GM21360 (cell line): ENCODE measurements at regions not wholly inside any gene's neighbourhood (a gene's known extent, or its start where the extent isn't known, plus 50 kb on each side); places are given as distances from the start of the nearest gene placed in this dataset.
A peak's percentile ranks its signal among the peaks of the same experiment; 100 is the strongest.
"Not testable (repeated sequence)": the region's sequence is repeated elsewhere in the genome, so short reads cannot be mapped to it uniquely, and the experiment has no call there.

Source experiments
- ATAC-seq: cut with Tn5 transposase; IDR thresholded peaks from one replicate; pipeline ENCODE4 v1.9.1; 2021; ENCODE audit warnings: mild to moderate bottlenecking, moderate library complexity; ENCODE audit not compliant: unreplicated experiment

DNA sequence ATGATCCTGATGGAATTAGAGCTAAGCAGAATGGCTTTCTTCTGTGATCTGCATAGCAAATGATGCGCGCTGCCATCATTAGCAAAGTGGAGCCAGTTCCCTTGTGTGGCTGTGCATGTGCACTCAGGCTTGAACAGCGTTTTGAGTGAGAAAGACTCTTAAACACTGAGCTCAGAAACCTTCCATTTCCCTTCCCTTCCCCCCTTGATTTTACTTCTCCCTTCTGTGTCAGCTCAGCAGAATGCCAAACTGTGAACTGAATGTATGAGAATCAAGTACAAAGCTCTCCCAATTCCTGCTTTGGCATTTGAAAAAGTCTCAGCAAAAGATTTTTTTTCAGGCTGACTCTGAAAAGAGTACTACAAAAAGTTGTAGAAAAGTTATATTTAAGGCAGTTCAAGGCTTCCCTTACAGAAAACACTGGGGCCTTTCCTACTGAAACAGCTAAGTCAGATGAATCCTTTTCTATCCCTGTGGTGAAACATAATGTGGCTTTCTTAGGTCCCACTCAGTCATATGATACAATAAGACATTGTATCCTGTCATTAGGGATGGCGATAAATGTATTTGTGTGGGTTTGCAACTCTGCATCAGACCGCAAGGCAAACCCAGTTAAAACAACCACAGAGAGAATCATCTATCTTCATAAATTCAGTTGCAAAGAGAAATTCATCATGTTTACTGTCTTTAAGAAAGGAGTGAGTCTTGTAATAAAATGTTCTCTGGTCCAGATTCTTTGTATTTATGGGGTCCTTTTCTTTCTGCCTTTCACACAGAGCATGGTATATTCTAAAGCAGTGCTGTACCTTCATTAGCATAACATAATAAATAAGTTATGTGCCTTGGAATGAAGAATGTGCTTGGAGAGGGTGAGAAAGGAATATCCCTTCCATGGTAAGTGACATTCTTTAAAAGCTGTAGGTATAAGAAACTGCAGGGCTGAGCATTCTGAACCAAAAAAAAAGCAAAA lies 222.6 kb downstream of the CAAP1 start:
- ATAC-seq: no peak

DNA sequence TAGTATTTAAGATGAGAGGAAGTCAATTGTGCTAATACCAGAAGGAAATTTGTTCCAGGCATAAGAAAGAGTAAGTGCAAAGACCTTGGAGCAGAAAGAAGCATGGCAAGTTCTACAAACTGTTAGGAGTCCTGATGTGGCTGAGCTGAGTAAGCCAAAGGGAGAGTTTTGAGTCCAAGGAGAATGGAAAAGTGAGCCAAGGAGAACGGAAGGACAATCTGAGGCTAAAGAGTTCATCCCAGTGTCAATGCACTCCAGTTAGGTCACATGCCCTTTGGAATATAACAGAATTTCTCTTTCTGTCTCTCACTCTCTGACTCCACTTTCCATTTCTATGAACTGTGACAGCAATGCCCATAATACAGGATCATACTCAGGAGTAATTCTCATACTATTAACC lies 224.7 kb downstream of the CAAP1 start:
- no peak for ATAC-seq

- no peak for ATAC-seq
These were observed 226.9 kb downstream of the CAAP1 start for GRCh38 chr9:26665666-26666065.

DNA sequence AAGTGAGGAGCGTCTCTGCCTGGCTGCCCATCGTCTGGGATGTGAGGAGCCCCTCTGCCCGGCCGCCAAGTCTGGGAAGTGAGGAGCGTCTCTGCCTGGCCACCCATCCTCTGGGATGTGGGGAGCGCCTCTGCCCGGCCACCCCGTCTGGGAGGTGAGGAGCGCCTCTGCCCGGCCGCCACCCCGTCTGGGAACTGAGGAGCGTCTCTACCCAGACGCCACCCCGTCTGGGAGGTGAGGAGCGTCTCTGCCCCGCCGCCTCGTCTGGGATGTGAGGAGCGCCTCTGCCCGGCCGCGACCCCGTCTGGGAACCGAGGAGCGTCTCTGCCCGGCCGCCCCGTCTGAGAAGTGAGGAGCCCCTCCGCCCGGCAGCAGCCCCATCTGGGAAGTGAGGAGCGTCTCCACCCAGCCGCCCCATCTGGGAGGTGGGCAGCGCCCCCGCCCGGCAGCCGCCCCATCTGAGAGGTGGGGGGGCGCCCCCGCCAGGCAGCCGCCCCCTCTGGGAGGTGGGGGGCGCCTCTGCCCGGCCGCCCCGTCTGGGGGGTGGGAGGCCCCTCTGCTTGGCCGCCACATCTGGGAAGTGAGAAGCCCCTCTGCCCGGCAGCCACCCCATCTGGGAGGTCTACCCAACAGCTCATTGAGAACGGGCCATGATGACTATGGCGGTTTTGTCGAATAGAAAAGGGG lies 228.4 kb downstream of the CAAP1 start:
- ATAC-seq: not testable (repeated sequence)

- ATAC-seq: no peak
These were observed 230.1 kb downstream of the CAAP1 start for GRCh38 chr9:26662476-26662875.

DNA sequence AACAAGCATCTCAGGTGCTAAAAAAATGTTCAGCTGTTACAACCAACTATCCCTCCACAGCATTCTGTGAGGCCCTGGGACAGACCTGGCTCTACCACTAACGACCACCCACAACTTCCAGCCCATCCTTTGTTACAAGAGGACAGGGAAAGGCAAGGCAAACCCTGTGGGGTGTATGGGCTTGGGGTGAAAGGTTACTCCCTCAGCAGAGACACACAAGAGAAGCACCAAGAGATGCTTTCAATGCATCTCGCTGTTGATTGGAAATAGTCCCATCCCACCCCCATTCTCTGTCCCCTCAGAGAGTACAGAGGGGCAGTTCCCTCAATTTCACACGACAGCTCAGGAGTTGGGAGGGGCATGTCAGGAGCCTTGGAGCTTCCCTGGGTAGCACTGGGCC lies 234.1 kb downstream of the CAAP1 start:
- ATAC-seq: no peak

DNA sequence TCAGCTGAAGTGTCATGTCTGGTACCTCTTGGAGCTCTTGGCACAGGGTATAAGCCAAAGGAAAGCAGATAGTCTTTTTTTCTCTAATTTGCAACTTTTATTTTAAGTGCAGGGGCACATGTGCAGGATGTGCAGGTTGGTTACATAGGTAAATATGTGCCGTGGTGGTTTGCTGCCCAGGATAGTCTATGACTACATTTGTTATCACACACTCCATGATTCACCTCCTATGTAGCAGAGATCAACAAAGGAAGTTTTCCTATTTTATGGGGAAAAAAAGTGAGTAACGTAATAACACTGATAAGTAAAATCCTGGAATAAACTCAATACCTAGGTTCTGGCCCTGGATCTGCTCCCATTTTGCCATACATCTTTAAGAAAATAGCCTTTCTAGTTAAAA lies 234.6 kb downstream of the CAAP1 start:
- no peak for ATAC-seq

GRCh38 chr9:26656003-26656870 lies 236.4 kb downstream of the CAAP1 start:
- peak; percentile 61 for ATAC-seq

DNA sequence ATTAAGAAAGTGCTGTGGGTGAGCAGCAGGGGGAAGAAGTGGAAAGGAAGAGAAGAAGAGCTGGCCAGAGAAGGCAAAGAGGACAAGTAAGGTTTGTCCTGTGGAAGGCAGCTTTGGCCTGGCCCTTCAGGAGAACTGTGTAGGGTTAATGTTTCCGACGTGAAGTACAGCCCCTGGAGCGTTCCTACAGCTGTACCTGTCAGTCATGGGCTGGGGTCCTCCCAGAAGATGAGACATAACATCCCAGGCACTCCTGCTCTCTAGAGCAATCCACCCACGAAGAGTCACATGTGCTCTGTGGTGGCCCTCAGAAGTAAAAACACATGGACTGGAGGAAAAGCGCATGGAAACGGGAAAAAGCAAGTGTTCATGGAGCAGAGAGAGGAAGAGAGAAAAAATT lies 237.4 kb downstream of the CAAP1 start:
- ATAC-seq: no peak

GRCh38 chr9:26650325-26650724 lies 242.3 kb downstream of the CAAP1 start:
- ATAC-seq: no peak

DNA sequence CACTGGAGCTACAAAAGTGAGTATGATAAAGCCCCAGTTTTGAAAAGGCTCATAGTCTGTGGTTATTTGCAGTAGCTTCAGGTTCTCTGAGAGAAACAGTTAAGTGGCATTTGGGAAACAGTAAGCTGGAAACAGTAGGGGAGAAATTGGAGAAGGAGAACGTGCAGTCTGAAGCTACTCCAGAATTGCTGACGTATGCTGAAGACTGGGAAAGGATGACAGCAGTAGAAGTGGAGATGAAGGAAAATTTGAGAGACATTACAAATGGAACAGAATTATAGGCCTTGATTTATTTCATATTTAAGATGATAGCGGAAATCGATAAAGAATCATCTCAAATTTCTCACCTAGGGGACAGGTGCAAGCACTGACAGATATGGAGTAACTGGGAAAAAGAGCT lies 248.8 kb downstream of the CAAP1 start:
- ATAC-seq: no peak

DNA sequence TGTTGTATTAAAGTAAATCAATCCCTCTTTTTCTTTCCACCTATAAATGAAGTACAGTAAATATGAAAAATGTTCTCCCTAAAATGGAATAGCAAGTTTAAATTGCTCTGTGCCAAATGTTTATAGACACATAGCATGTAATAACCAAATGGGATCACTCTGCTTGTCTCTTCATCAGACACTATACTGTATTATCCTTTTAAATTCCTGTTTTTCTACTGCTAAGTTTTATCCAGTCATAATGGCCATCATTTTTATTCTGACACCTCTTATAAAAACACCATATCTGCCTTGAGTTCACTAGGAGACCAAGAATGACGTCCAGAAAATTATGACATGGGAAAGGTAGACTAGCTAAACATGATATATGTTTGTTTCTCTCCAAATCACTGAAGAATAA lies 252.8 kb downstream of the CAAP1 start:
- ATAC-seq: no peak

DNA sequence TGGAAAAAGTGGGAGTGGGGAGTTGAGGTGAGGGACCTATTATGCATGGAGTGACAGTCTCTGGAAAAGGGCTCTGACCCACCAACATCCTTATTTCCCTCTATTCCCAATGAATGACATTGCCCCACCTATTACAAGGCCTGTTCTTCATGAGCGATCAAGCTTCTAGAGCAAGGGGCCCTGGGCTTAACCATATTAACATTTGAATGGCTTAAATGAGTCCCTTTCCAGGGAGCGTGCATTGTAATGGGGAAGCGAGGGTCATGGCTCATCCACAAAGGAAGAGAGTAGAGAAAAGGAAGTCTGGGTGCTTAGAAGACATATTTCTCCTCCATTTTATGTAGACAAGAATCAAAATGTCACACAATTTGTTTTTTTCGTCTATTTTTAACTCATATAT lies 255.5 kb downstream of the CAAP1 start:
- no peak for ATAC-seq

- ATAC-seq: not testable (repeated sequence)
These were observed 278.7 kb downstream of the CAAP1 start for GRCh38 chr9:26613851-26614350.

DNA sequence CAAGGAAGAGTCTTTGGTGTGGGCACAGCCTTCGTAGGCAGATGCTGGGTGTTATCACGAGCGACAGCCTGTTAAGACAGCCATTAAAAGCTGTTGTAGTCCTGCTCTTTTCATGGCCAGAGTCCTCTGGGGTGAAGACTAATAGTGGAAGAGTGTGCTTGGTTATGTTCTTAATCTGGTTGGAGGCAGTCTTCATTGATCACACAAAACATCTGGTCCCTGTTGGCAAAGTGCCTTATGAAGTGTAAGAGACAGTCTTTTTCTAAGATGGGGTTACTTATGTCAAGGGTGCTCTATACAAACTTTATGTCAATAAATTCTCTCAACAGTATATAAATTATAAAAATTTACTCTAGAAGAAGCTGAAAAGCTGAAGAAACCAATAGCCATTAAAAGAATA lies 280.4 kb downstream of the CAAP1 start:
- no peak for ATAC-seq

GRCh38 chr9:26606756-26607155 lies 285.8 kb downstream of the CAAP1 start:
- ATAC-seq: no peak

DNA sequence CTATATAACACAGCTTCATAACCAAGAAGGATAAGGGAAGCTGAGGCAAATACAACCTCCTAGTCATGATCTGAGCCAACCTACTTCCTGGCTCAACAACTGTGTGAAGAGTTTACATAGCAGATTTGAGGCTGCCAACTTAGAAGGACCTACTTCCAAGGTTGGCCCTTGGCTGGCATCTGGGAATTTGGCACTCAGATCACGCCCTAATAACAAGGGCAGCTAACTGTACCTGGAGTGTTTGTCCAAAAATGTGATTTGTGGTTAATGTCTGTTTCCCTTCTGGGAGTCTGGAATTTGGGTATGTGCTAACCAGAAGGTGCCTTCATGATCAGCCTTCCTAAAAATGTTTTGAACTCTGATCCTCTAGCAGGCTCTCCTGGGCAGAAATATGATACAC lies 287.2 kb downstream of the CAAP1 start:
- ATAC-seq: no peak

- no peak for ATAC-seq
These were observed 288.4 kb downstream of the CAAP1 start for GRCh38 chr9:26604076-26604662.

GRCh38 chr9:26603617-26604016 lies 289.0 kb downstream of the CAAP1 start:
- no peak for ATAC-seq

- ATAC-seq: no peak
These were observed 295.0 kb downstream of the CAAP1 start for GRCh38 chr9:26597542-26598149.
